Astrocyte (in vitro differentiated cells and primary cell): ENCODE measurements at regions not wholly inside any gene's neighbourhood (a gene's known extent, or its start where the extent isn't known, plus 50 kb on each side); places are given as distances from the start of the nearest gene placed in this dataset.

ENCODE experiments used
- EZH2 ChIP-seq: IDR thresholded peaks from 2 replicates; pipeline ENCODE4 v1.6.1; 2012; ENCODE audit warnings: mild to moderate bottlenecking, low read length, inconsistent platforms; ENCODE audit not compliant: insufficient read depth
- TF ChIP-seq, protein P1 (sequence below): IDR thresholded peaks from 2 replicates; pipeline ENCODE4 v1.5.1; 2011; ENCODE audit warnings: low read depth, mild to moderate bottlenecking, inconsistent platforms, low read length, moderate library complexity; ENCODE audit not compliant: insufficient read depth

- no peak for TF ChIP-seq EZH2
- TF ChIP-seq, protein P1, sequence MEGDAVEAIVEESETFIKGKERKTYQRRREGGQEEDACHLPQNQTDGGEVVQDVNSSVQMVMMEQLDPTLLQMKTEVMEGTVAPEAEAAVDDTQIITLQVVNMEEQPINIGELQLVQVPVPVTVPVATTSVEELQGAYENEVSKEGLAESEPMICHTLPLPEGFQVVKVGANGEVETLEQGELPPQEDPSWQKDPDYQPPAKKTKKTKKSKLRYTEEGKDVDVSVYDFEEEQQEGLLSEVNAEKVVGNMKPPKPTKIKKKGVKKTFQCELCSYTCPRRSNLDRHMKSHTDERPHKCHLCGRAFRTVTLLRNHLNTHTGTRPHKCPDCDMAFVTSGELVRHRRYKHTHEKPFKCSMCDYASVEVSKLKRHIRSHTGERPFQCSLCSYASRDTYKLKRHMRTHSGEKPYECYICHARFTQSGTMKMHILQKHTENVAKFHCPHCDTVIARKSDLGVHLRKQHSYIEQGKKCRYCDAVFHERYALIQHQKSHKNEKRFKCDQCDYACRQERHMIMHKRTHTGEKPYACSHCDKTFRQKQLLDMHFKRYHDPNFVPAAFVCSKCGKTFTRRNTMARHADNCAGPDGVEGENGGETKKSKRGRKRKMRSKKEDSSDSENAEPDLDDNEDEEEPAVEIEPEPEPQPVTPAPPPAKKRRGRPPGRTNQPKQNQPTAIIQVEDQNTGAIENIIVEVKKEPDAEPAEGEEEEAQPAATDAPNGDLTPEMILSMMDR: no peak
Measured at GRCh38 chr17:77634710-77635109, 323.8 kb upstream of the TNRC6C start.
